ENCODE measurements at regions not wholly inside any gene's neighbourhood (a gene's known extent, or its start where the extent isn't known, plus 50 kb on each side); places are given as distances from the start of the nearest gene placed in this dataset.
"Not testable (repeated sequence)": the region's sequence is repeated elsewhere in the genome, so short reads cannot be mapped to it uniquely, and the experiment has no call there.

DNA sequence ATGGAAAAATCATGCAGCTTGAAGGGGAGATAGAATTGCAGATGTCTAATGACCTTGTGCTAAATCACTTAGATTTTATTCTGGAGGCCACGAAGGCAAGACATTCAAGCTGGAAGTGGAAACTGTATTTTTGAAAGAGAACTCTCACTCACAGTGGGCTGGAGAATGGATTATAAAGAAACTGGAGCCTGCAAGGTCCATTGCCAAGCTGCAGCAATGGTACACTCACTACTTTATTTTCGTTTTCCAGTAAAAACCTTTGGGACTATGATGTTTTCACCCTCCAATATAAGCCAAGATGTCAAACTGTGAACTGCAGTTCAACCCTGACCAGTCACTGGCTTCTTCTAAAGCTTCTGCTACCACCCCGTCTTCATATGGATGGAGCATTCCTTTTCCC lies 62.0 kb downstream of the SKIDA1 start:
- DNase-seq = no peak

DNA sequence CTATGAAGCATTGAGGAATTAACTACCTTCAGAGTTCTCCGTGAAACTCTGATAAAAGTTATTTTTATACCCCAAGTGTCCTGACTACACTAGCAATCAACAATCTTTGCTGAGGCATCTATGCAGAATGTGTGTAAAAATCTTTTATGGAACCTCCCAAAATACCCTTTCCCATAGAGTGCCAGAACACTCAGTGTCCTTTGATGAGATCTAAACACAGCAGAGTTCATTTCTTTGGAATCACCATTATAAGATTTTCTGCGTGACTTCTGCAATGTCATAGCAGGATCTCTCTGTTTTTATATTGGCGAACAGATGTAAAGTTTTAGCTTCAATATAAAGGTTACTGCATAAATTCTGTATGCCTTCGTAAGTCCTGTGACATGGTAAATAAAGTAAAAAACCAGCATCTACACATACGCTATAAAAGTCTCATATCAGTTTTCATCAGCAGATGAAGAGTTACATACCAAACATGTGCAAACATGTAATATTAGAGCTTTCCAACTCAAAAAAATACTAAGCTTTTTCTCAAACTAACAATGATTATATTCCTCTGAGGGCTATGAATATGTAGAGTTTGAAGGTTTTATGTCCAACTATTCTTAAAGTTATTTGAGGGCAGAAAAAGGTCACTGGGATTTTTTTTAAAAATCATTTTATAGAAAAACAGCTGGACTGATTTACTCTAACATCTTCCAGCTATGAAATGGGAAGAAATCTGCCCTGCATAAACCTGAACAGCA lies 67.2 kb downstream of the SKIDA1 start:
- no peak for DNase-seq

DNA sequence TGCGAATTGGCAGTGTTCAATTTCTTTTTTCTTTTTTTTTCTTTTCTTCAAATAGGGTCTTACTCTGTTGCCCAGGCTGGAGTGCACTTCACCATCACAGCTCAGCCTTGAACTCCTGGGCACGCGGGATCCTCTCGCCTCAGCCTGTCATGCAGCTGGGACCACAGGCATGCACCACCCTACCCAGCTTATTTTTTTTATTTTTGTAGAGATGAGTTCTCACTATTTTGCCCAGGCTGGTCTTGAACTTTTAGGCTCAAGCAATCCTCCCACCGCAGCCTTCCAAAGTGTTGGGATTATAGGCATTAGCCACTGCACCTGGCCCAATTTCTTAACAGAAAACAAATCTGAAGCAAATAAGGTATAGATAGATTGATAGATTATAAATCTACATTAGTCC lies 69.3 kb downstream of the SKIDA1 start:
- no peak for DNase-seq

DNA sequence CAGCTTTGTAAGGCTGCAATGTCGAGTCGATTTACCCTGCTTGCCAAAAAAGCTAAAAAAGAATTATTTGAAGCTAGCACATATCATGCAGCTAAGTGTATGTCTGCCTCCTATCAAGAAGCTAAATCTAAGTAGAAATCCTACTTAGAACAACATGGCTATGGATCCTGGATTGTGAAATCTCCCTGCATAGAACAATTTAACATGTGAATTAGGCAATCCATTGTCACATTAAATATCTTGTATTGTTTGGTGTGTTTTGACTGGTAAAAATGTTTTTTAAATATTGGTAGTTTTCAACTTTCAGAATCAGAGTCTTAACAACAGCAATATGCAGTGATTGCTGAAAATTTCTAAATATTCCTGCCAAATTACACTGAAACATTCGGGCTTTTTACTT lies 73.3 kb downstream of the SKIDA1 start:
- DNase-seq = no peak

DNA sequence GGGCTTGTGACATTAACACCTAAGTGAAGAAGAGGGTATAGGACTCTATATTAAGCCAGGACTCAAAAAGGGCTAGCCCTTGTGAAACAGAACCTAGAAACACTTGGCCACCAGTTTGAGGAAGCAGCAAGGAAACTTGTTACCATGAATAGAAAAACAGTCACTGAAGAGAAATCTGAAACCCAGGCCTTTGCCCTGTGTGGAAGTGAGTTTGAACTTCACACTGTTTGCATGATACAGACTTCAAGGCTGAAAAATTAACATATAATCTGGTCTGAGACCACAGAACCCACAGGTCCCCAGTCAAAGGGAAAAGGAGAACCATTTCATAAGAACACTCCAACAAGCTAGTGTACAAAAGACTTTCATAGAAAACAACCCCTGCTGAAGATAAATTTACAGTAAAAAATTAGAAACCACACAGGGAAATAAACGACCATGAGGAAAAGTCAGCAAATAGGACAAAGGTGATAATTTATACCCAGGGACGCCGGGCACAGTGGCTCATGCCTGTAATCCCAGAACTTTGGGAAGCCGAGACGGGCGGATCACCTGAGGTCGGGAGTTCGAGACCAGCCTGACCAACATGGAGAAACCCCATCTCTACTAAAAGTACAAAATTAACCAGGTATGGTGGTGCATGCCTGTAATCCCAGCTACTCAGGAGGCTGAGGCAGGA lies 76.1 kb downstream of the SKIDA1 start:
- DNase-seq = no peak

DNA sequence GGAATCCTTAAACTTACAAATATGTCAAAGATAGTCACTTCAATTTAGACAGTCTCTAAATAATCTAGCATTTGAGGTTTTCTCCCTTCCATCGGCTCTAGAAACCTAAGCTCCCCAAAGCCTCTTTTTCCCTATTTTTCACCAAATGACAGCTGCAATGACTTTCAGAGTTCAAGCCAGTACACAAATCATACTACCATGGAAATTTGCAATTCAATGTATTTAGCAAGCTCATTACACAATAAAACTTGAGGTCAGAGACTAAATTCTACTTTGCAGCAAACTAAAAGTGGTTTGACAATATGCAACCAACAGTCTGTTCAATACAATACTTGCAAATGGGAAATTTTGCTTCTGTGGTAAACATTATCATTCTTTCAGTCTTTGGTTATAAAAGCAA lies 80.3 kb downstream of the SKIDA1 start:
- DNase-seq = no peak

DNA sequence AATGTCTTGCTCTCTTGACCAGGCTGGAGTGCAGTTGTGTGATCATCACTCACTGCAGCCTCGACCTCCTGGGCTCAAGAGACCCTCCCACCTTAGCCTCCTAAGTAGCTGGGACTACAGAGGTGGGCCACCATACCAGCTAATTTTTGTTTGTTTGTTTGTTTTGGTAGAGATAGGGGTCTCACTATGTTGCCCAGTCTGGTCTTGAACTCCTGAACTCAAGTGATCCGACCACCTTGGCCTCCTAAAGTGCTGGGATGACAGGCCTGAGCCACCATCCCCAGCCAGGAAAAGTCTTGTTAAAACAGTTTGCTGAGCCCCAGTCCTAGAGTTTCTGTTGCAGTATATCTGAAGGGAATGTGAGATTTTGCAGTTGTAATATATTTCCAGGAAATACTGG lies 83.9 kb downstream of the SKIDA1 start:
- no peak for DNase-seq

DNA sequence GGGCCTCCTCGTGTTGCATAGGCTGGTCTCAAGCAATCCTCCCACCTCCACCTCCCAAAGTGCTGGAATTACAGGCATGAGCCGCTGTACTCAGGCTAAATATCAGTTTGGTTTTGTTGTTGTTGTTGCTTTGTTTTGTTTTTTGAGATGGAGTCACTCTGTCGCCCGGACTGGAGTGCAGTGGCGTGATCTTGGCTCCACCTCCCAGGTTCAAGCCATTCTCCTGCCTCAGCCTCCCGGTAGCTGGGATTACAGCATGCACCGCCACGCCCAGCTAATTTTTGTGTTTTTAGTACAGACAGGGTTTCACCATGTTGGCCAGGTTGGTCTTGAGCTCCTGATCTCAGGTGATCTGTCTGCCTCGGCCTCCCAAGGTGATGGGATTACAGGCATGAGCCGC lies 86.6 kb downstream of the SKIDA1 start:
- DNase-seq = not testable (repeated sequence)

DNA sequence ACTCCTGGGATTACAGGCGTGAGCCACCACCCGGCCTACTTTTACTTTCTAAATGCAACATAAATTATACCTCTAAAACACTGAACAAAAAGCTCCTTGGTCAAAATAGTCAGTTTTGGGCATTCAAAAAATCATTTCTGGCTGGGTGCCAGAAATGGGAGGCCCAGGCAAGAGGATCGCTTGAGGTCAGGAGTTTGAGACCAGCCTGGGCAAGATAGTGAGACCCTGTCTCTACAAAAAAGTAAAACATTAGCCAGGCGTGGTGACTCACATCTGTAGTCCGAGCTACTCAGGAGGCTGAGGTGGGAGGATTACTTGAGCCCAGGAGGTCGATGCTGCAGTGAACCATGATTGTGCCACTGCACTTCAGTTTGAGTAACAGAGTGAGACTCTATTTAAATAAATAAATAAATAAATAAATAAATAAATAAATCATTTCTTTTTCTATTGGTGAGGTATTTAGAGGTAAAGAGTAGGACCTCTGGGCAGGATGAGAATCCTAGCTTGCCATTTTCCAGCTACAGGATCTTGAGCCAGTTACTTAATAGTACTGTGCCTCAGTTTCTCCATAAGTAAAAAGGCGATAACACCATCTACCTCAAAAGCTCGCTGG lies 87.6 kb downstream of the SKIDA1 start:
- DNase-seq = no peak

DNA sequence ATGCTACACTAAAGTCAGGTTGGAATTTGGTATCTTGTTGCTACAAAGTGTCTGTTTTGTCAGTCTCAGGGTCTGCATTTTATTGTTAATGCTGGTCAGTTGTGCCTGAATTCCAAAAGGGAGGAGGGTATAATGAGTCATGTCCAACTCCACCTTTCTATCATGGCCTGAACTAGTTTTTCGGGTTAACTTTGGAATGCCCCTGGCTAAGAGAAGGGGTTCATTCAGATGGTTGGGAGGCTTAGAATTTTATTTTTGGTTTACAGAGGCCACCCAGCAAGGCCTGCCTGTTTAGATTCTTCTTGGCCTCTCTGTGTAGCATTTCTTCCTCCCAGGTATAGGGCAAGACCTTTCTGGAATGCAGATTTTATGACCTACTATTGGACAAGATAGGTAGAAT lies 93.2 kb downstream of the SKIDA1 start:
- DNase-seq = no peak

DNA sequence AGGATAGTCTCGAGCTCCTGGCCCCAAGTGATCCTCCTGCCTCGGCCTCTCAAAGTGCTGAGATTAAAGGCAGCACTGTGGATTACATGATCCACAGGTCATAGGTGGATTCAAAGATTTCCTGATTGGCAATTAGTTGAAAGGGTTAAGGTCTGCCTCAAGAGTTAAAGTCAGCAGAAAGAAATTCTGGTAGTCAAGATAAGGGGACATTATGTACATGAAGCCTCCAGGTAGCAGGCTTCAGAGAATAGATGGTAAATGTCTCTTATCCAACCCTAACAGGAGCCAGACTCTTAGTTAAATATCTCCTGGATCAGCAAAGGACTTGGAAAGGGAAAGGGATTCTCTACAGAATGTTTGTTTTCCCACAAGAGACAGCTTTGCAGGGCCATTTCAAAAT lies 93.7 kb downstream of the SKIDA1 start:
- DNase-seq = no peak

DNA sequence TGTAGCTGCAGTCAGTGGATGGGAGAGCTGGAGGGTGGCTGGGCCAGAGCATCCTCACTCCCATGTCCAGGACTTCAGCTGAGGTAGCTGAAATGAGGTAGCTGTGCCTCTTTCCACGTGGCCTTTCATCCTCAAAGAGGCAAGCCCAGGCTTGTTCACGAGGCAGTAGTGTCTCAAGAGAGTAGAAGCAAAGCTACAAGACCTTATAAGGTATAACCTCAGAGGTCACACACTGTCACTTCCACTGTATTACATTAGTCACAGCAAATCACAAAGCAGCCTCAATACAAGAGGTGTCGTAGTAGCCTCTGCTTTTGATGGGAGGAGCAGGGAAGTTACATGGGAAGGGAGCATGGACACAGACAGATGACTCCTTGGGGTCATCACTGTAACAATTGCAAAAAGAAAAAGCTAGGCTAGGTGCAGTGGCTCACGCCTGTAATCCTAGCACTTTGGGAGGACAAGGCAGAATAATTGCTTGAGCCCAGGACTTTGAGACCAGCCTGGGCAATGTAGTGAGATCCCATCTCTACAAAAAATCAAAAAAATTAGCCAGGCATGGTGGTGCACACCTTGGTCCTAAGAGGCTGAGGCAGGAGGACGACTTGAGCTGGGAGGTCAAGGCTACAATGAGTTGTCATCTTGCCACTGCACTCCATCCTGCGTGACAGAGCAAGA lies 97.5 kb downstream of the SKIDA1 start:
- DNase-seq = no peak

DNA sequence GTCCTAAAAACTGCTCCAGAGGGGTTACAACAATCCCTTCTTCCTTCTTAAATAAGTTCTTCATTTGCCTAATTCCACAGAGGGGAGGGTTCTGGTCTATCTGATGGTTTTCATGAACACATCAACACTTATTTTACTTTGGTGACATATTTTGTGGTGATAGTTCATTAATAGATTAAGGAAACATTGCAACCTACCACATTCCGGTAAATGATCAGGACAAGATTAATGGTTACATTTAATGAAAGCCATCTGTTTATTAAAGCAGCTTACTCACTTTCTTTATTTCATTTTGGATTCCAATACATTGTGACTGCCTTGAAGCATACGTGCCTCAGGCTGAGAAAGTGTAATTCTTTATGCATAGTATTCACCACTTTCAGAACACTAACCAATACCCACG lies 101.0 kb downstream of the SKIDA1 start:
- no peak for DNase-seq

DNA sequence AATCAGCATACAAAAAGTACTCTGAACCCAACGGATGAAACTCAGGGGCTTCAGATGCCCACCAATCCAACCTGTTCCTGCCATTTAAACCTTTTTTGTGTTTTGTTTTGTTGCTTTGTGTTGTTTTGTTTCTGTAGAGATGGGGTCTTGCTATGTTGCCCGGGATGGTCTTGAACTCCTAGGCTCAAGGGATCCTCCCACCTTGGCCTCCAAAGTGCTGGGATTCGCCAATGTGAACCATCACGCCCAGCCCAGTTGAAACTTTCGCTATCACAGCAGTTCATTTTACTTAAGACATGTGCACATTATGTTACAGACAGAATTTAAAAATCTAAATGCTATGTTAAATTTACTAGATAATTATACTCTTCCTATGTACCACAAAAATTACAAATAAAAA lies 101.6 kb downstream of the SKIDA1 start:
- no peak for DNase-seq

DNA sequence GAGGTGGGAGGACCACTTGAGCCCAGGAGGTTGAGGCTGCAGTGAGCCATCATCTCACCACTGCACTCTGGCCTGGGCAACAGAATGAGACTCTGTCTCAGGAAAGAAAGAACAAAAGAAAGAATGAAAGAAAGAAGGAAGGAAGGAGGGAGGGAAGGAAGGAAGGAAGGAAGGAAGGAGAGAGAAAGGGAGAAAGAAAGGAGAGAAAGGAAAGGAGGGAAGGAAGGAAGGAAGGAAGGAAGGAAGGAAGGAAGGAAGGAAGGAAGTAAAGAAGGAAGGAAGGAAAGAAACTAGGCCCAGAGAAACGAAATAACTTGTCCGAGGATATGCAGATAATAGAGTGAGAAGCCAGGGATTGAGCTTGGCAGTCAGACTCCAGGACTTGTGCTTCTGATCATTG lies 102.1 kb downstream of the SKIDA1 start:
- DNase-seq = no peak

DNA sequence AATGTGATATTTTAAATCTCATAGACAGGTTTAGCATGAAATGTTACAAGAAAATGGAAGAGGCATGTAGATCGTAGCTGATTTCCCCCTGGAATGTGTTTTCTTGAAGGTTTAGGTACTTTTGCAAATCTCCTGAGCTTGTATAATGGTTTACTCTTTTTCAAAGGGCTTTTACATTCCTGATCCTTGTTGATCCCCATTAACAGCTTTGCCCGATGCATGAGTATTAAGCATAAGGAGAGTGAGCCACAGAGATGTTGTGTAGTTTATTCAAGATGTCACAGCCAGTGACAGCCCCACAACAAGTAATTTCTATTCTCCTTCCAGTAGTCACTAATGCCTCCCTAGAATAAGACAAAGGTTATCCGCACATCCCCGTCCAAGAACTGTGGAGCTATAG lies 103.7 kb downstream of the SKIDA1 start:
- no peak for DNase-seq

DNA sequence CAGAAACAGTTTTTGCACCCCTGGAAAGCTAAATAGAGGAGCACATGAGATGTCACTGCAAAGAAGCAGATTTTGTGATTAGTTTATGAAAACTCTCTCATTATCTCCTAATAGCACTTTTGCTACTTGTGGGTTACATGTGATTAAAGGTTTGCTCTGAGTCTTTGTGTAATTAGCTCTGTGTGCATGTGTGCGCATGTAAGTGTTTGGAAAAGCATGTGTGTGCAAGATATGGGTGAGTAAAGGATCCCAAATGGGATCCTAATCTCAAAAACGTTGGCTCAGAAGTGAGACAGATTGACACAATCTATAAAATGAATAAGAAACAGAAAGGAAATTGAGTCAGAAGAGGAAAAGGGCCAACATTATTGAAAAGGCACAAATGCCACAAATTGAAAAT lies 104.5 kb downstream of the SKIDA1 start:
- no peak for DNase-seq

DNA sequence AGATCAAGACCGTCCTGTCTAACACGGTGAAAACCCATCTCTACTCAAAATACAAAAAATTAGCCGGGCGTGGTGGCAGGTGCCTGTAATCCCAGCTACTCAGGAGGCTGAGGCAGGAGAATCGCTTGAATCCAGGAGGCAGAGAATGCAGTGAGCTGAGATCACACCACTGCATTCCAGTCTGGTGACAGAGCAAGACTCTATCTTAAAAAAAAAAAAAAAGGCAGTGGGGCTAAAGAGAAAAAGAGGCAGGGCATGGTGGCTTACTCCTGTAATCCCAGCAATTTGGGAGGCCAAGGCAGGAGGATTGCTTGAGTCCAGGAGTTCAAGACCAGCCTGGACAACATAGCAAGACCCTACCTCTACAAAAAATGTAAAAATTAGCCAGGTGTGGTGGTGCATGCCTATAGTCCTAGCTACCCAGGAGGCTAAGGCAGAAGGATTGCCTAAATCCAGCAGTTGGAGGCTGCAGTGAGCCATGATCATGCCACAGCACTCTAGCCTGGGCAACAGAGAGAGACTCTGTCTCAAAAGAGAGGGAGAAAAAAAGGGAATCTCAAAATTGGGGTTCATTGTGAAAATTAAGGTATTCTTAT lies 106.4 kb downstream of the SKIDA1 start:
- DNase-seq = not testable (repeated sequence)

DNA sequence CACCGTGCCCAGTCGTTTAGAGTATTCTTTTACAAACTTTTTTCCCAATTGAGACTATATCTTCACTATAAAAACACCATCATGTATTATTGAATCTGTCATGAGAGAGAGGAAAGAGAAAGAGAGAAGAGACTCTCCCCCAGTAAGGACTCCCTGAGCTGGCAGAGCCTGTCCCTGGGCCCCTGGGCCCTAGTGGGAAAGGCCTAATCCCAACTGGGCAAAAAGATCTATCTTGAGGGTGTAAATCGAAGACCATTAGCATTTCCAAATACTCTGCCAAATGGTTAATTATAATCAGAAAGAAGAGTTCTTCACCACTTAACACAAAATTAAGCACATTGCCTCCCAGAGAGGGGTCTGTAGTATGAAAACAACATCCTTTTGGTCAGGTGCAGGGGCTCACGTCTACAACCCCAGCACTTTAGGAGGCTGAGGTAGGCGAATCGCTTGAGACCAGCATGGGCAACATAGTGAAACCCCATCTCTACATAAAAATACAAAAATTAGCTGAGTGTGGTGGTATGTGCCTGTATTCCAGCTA lies 108.2 kb downstream of the SKIDA1 start:
- DNase-seq = no peak

DNA sequence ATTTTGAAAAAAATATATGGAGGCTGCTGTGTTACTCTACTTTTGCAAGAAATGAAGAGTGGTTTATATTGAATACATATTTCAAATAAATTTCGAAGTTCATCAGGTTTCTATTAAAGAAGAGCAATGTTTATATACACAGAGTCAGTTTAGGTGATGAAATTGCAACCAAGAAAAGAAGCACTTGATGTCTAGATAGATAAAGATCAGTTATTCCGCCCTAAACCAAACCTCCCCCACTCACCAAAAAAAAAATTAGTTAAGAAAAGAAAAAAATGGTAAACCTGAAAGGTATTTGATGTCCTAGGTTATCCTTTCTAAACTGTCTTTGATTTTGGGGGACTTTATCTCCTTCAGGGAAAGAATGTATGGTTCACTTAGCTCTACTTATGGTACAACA lies 111.8 kb downstream of the SKIDA1 start:
- no peak for DNase-seq

DNA sequence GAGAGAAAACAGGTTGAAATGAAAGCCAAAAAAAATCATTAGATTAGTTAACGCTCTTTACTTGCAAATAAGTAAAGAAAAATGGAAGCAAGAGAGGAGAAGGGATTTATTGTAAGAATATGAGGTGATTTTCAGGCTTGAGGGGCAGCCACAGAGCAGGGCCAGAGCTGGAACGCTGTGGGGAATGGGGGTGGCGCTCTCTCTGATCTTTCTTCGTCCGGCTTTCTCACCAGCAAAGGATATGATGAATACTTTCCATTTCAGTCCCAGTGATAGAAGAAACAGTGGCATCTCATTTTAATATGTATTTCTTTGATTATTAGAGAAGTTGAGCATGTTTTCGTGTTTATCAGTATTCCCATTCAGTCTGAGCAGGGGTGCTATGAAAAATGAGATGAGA lies 112.2 kb downstream of the SKIDA1 start:
- DNase-seq = no peak

DNA sequence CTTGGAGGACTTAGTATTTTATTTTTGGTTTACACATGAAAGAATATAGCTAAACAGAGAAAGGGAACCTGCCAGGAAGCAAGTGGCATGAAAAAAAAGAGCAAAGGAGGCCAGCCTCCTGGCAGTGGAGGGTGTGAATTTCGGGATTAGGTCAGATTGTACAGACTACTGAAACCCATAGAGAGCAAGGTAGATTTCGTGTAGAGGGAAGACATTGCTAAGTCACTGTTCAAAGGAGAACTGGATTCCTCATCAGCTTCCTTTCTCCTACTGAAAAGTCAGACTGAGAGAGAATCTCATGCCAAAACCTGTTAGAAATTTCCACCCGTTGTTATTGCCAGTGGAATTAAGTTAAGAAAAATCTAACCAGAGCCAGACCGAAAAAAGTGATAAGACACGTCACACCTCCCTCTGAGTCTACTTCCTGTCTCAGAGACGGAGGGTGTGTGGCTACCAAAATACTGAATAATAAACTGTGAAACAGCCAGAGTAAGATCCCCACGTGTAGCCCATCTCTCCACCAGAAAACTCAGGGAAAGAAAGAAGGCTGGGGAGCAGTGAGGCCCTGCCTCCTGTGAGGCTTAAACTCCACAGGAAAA lies 118.8 kb downstream of the SKIDA1 start:
- DNase-seq = no peak

DNA sequence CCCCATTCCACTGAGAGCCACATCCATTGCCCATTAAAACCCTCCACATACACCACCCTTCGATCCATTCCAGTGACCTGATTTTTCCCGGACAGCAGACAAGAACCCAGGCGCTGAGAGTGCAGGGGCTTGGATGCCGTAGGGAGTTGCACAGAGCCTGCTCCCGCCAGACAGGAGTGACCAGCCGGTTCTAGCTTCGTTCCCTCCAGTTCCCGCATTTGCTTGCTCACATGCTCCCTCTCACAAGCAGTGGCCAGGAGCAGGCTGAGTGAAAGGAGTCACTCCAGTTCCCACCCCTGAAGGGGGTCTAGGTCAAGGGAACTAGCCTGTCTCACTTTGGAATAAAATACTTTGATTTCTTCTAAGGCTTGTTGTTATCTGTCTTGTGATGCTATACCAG lies 119.5 kb downstream of the SKIDA1 start:
- no peak for DNase-seq

Measured in NCI-H1417 treated with DMSO at 0.1 percent for 48 hours (cell line).